ENCODE measurements at regions not wholly inside any gene's neighbourhood (a gene's known extent, or its start where the extent isn't known, plus 50 kb on each side); places are given as distances from the start of the nearest gene placed in this dataset.
A peak's percentile ranks its signal among the peaks of the same experiment; 100 is the strongest.

DNA sequence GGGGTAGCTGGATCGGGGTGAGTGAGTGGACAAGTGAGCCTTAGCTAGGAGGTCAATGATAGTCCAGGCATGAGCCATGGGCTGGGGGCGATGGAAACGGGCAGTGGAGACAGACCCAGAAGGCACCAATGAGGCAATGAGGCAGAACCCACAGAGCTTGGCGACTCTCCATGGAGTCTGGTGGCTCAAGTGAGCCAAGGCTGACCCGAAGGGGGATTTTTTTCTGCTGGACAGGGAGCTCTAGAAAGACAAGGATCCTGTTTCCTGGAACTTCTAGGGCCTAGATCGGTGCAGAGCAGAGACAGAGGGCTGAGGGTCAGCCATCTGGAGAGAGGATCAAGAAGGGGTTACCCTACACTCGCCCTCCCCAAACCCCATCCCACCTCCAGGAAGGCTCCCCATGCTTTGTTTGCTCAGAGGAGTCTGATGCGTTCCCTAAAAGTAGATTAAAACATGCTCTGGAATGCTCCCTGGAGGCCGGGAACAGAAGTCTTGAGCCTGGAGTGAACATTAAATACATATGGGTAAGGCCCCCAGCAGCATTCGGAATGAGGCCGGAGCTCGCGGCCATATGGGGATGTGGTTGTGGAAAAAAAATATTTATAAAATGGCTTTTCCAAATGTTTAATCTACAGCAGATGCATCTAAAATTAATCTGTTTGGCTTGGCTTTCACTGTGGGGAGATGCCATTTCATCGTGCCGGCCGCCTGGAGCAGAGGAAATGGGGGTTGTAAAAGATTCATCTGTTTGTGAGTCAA is 237.8 kb upstream of the PMEPA1 start:
- no peak for DNase-seq

More for the DNA sequence above, 237.8 kb upstream of the PMEPA1 start:
- Histone ChIP-seq H3K23ac (ENCODE audit: insufficient read length, low read depth, low read length) (no peak overlapping the region), H3K23me2 (ENCODE audit: insufficient read length, low read depth, low read length, poor library complexity, severe bottlenecking) (no peaks in the 10 kb centered on the region), H3K9ac (ENCODE audit: extremely low read depth, insufficient read length, low read length) (no peak overlapping the region), H2BK120ac (ENCODE audit: low read depth, low read length, poor library complexity, severe bottlenecking) (no peak overlapping the region), H2AK5ac (ENCODE audit: insufficient read length, low read length) (no peak overlapping the region), H3K79me1 (ENCODE audit: insufficient read depth, low read depth, low read length, poor library complexity, severe bottlenecking) (no peaks in the 10 kb centered on the region), H3K4me1 (ENCODE audit: insufficient read depth, low read length) (no peaks in the 10 kb centered on the region), H3K56ac (ENCODE audit: insufficient read length, low read depth, low read length) (no peak overlapping the region), H2AFZ (ENCODE audit: low read length) (no peak overlapping the region), H3K79me2 (ENCODE audit: insufficient read depth, low read length) (no peaks in the 10 kb centered on the region), H3K4ac (ENCODE audit: low read depth, low read length) (no peak overlapping the region), H3K4me2 (ENCODE audit: insufficient read depth, insufficient read length, low read length) (no peak overlapping the region), H3T11ph (ENCODE audit: low read length) (no peak overlapping the region), H4K20me1 (ENCODE audit: control insufficient read depth, insufficient read depth, insufficient read length) (no peaks in the 10 kb centered on the region), H2BK15ac (ENCODE audit: low read depth, low read length) (no peak overlapping the region), H4K8ac (replicated peaks; ENCODE audit: insufficient read length, low read depth, low read length) (no peak overlapping the region), H4K91ac (ENCODE audit: insufficient read length, low read depth, low read length) (no peak overlapping the region), H3K14ac (ENCODE audit: insufficient read depth, low read length) (no peak overlapping the region), H3K27ac (ENCODE audit: insufficient read length, low read depth, low read length) (no peak overlapping the region), H3K27me3 (ENCODE audit: insufficient read depth, low read length) (no peaks in the 10 kb centered on the region), H3K18ac (ENCODE audit: insufficient read length, low read depth, low read length) (no peak overlapping the region), H3K9me3 (ENCODE audit: control insufficient read depth, low read depth, low read length) (no peaks in the 10 kb centered on the region), H2BK5ac (ENCODE audit: insufficient read length, low read length) (no peak overlapping the region), H4K5ac (ENCODE audit: insufficient read length, low read depth, low read length) (no peak overlapping the region), H2BK12ac (ENCODE audit: insufficient read length, low read depth, low read length) (no peak overlapping the region), H2BK20ac (ENCODE audit: low read depth, low read length, poor library complexity, severe bottlenecking) (no peak overlapping the region)
- H3K36me3 Mint-ChIP-seq (ENCODE audit: insufficient read depth in 1 of 3, low read depth in 3 of 3) = peaks cover 0 to 3% (median 0%) of the 10 kb centered on the region in 3 experiments; a peak in 1 of 7 replicates
- peaks cover 5 to 13% of the 10 kb centered on the region in 2 experiments; a peak in 3 of 5 replicates for H3K9me3 Mint-ChIP-seq
- peak overlapping the region in 1 of 3 experiments; percentile 94; a peak in 2 of 7 replicates for H3K27ac Mint-ChIP-seq
- peaks cover 2% of the 10 kb centered on the region for H3K27me3 Mint-ChIP-seq (ENCODE audit: low read depth)
- no CpG with 5 or more reads among the region's 16 CpGs for WGBS (ENCODE audit: extremely low coverage, insufficient read length, low lambda C conversion rate)
- no peaks in the 10 kb centered on the region for H3K4me1 Mint-ChIP-seq
- TF ChIP-seq, protein P1, sequence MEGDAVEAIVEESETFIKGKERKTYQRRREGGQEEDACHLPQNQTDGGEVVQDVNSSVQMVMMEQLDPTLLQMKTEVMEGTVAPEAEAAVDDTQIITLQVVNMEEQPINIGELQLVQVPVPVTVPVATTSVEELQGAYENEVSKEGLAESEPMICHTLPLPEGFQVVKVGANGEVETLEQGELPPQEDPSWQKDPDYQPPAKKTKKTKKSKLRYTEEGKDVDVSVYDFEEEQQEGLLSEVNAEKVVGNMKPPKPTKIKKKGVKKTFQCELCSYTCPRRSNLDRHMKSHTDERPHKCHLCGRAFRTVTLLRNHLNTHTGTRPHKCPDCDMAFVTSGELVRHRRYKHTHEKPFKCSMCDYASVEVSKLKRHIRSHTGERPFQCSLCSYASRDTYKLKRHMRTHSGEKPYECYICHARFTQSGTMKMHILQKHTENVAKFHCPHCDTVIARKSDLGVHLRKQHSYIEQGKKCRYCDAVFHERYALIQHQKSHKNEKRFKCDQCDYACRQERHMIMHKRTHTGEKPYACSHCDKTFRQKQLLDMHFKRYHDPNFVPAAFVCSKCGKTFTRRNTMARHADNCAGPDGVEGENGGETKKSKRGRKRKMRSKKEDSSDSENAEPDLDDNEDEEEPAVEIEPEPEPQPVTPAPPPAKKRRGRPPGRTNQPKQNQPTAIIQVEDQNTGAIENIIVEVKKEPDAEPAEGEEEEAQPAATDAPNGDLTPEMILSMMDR (conservative IDR thresholded peaks at IDR 0.05) = no peak
- no peak overlapping the region for H3K4me3 Mint-ChIP-seq
